ENCODE measurements at regions not wholly inside any gene's neighbourhood (a gene's known extent, or its start where the extent isn't known, plus 50 kb on each side); places are given as distances from the start of the nearest gene placed in this dataset.

DNA sequence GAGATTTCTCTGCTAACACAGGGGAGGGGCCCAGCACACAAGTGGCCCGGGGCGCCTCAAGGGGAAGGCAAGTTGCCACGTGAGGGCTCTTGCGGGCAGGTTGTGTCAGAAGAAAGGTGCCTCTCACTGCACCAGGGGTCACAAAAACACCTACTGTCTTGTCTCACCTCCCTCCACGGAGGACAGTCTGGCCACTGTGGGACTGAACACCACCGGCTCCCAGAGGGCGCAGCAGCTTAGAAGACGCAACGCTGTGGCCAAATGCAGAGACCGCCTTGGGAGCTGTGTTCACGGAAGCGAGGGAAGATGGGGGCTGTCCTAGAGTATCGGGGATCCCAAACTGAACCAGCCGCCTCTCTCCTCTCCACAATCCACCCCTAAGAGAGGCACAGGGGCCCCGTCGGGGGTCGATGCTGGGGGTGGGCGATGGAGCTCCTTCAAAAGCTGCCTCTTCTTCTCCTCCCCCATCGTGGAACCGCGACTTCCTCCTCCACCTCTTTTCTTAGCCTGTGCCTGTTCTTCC is 177.5 kb downstream of the FOXO1 start:
- Mint-ChIP-seq H3K27me3 (ENCODE audit: insufficient read depth, low read depth) (peaks cover 2% of the 10 kb centered on the region), H3K4me1 (peaks cover 31% of the 10 kb centered on the region), H3K9me3 (peaks cover 2% of the 10 kb centered on the region), H3K36me3 (no peaks in the 10 kb centered on the region), H3K4me3 (no peak overlapping the region), H3K27ac (no peak overlapping the region)
- H4K20me1 ChIP-seq (ENCODE audit: low read depth) = no peaks in the 10 kb centered on the region
- H3K27ac ChIP-seq = no peak overlapping the region
- H3K79me2 ChIP-seq (ENCODE audit: low read depth) = no peaks in the 10 kb centered on the region
- H3K4me1 ChIP-seq = peaks cover 3% of the 10 kb centered on the region
- no peaks in the 10 kb centered on the region for H3K36me3 ChIP-seq
- H3K9me3 ChIP-seq (ENCODE audit: low read depth) = no peaks in the 10 kb centered on the region
- H2AFZ ChIP-seq (replicated peaks) = no peak overlapping the region
- no peak overlapping the region for H3K4me2 ChIP-seq
- no peaks in the 10 kb centered on the region for H3F3A ChIP-seq (ENCODE audit: low read depth)
- no peak for DNase-seq (ENCODE audit: low spot score)
- H3K4me3 ChIP-seq = no peak overlapping the region
- no peak overlapping the region for H3K9ac ChIP-seq
- H3K27me3 ChIP-seq = no peaks in the 10 kb centered on the region
- TF ChIP-seq EZH2 (IDR thresholded peaks at IDR 0.05) (no peak), EZH2phosphoT487 (IDR thresholded peaks at IDR 0.05) (no peak)
- TF ChIP-seq, protein P1, sequence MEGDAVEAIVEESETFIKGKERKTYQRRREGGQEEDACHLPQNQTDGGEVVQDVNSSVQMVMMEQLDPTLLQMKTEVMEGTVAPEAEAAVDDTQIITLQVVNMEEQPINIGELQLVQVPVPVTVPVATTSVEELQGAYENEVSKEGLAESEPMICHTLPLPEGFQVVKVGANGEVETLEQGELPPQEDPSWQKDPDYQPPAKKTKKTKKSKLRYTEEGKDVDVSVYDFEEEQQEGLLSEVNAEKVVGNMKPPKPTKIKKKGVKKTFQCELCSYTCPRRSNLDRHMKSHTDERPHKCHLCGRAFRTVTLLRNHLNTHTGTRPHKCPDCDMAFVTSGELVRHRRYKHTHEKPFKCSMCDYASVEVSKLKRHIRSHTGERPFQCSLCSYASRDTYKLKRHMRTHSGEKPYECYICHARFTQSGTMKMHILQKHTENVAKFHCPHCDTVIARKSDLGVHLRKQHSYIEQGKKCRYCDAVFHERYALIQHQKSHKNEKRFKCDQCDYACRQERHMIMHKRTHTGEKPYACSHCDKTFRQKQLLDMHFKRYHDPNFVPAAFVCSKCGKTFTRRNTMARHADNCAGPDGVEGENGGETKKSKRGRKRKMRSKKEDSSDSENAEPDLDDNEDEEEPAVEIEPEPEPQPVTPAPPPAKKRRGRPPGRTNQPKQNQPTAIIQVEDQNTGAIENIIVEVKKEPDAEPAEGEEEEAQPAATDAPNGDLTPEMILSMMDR (IDR thresholded peaks at IDR 0.05) = no peak

- H3K27ac Mint-ChIP-seq = no peak overlapping the region
- no peaks in the 10 kb centered on the region for H3K9me3 ChIP-seq (ENCODE audit: low read depth)
- peaks cover 25% of the 10 kb centered on the region for H3K4me1 Mint-ChIP-seq
- no peak for DNase-seq (ENCODE audit: low spot score)
- H3K4me2 ChIP-seq = no peak overlapping the region
- no peaks in the 10 kb centered on the region for H4K20me1 ChIP-seq (ENCODE audit: low read depth)
- no peak overlapping the region for H3K27ac ChIP-seq
- H3K36me3 ChIP-seq = no peaks in the 10 kb centered on the region
- H3K4me1 ChIP-seq = no peaks in the 10 kb centered on the region
- H3K9me3 Mint-ChIP-seq = peaks cover 2% of the 10 kb centered on the region
- H3K4me3 Mint-ChIP-seq = no peak overlapping the region
- H3K79me2 ChIP-seq (ENCODE audit: low read depth) = no peaks in the 10 kb centered on the region
- H2AFZ ChIP-seq (replicated peaks) = no peak overlapping the region
- peaks cover 2% of the 10 kb centered on the region for H3K27me3 Mint-ChIP-seq (ENCODE audit: insufficient read depth, low read depth)
- H3K36me3 Mint-ChIP-seq = no peaks in the 10 kb centered on the region
- H3K4me3 ChIP-seq = no peak overlapping the region
- TF ChIP-seq, protein P1 (IDR thresholded peaks at IDR 0.05) = no peak
- TF ChIP-seq EZH2phosphoT487 (IDR thresholded peaks at IDR 0.05) (no peak), EZH2 (IDR thresholded peaks at IDR 0.05) (no peak)
- no peak overlapping the region for H3K9ac ChIP-seq
- H3F3A ChIP-seq (ENCODE audit: low read depth) = no peaks in the 10 kb centered on the region
- H3K27me3 ChIP-seq = no peaks in the 10 kb centered on the region
Measured at GRCh38 chr13:40490086-40490758, 176.2 kb downstream of the FOXO1 start.

DNA sequence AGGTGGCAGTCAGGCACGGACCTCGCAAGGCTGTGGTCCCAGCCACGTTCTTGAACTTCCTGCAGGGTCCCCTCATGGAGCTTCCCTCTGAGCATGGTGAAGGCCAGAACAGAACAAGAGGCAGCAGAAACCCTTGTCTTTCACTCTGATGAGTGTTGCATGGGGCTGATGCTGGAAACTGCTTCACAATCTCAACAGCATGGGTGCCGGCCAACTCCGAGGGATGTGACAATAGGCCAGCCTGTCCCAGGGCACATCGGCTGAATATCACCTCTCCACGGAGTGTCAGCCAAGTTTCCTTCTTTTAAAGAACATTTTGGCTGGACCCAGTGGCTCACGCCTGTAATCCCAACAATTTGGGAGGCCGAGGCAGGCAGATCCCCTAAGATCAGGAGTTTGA is 173.9 kb downstream of the FOXO1 start:
- no peaks in the 10 kb centered on the region for H3K36me3 Mint-ChIP-seq
- peaks cover 2% of the 10 kb centered on the region for H3K27me3 Mint-ChIP-seq (ENCODE audit: insufficient read depth, low read depth)
- no peak overlapping the region for H3K4me3 Mint-ChIP-seq
- no peaks in the 10 kb centered on the region for H3K79me2 ChIP-seq (ENCODE audit: low read depth)
- H3K4me1 Mint-ChIP-seq = peaks cover 19% of the 10 kb centered on the region
- H3K27me3 ChIP-seq = no peaks in the 10 kb centered on the region
- no peak overlapping the region for H3K9ac ChIP-seq
- no peak for DNase-seq (ENCODE audit: low spot score)
- no peak overlapping the region for H2AFZ ChIP-seq (replicated peaks)
- H3K4me3 ChIP-seq = no peak overlapping the region
- no peaks in the 10 kb centered on the region for H3K36me3 ChIP-seq
- TF ChIP-seq, protein P1 (IDR thresholded peaks at IDR 0.05) = no peak
- TF ChIP-seq EZH2phosphoT487 (IDR thresholded peaks at IDR 0.05) (no peak), EZH2 (IDR thresholded peaks at IDR 0.05) (no peak)
- H3K27ac Mint-ChIP-seq = no peak overlapping the region
- no peak overlapping the region for H3K27ac ChIP-seq
- H3F3A ChIP-seq (ENCODE audit: low read depth) = no peaks in the 10 kb centered on the region
- no peaks in the 10 kb centered on the region for H3K9me3 ChIP-seq (ENCODE audit: low read depth)
- H3K4me1 ChIP-seq = no peaks in the 10 kb centered on the region
- H3K4me2 ChIP-seq = no peak overlapping the region
- H3K9me3 Mint-ChIP-seq = peaks cover 2% of the 10 kb centered on the region
- H4K20me1 ChIP-seq (ENCODE audit: low read depth) = no peaks in the 10 kb centered on the region
